Activated effector memory CD4-positive, alpha-beta T cell treated with anti-CD3 and anti-CD28 coated beads, Interleukin-2, amount 50 U/mL, for 16 hours (primary cell): ENCODE measurements at regions not wholly inside any gene's neighbourhood (a gene's known extent, or its start where the extent isn't known, plus 50 kb on each side); places are given as distances from the start of the nearest gene placed in this dataset.
"Not testable (repeated sequence)": the region's sequence is repeated elsewhere in the genome, so short reads cannot be mapped to it uniquely, and the experiment has no call there.

Source experiments
- DNase-seq: peaks from one replicate; pipeline ENCODE4 v3.0.0-alpha.2; 2020

DNA sequence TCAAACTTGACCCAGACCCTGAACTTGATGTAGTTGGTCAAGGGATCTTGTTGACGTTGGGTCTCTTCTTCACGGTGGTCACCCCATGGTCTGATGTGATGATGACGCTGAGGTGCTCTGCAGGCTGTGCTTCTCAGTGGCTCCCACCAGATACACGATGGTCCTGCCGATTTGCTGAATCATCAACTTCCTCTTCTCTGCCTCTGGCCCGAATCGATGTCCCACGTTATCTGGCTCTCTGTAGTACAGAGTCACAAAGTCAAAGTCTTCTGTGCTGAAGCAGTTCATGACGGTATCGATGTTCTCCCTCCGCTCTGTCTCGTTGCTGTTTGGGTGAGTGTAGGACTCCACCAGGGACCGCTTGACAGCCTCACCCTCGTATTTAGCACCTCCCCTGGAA is 58.5 kb upstream of the ZNF195 start:
- not testable (repeated sequence) for DNase-seq

DNA sequence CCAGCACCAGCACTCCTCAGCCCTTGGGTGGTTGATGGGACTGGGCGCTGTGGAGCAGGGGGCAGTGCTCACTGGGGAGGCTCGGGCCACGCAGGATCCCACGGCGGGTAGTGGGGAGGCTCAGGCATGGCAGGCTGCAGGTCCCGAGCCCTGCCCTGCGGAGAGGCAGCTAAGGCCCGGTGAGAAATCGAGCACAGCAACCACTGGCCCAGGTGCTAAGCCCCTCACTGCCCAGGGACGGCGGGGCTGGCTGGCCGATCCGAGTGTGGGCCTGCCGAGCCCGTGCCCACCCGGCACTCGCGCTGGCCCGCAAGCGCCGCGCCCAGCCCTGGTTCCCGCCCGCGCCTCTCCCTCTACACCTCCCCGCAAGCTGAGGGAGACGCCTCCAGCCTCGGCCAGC is 56.0 kb upstream of the ZNF195 start:
- no peak for DNase-seq

DNA sequence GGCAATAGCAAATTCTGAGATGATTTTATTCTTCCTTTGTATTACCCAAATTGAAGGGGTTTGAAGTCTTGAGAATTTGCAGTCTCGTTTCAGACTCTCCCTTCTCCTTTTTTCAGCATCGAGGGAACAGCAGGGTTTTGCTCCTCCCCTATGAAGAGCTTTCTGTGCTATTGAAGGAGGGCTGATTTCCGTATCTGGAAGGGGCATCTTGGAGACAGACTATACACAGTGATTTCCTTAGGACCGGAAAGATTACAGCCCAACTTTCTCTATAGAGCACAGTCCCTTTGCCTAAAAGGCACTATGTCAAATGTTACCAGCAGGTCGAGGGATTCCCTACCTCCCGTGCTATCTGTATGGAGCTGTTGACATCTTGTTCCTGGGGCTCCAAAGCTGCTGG is 50.2 kb upstream of the ZNF195 start:
- not testable (repeated sequence) for DNase-seq
